SK-N-MC (cell line): ENCODE measurements at regions not wholly inside any gene's neighbourhood (a gene's known extent, or its start where the extent isn't known, plus 50 kb on each side); places are given as distances from the start of the nearest gene placed in this dataset.

Experiments
- EZH2 ChIP-seq: fragments of 200-600 bp; sonication (generic); IDR thresholded peaks from one replicate; pipeline ENCODE4 v1.6.1; 2017; ENCODE audit warnings: antibody characterized with exemption
- FOXP2 ChIP-seq: optimal IDR thresholded peaks from 2 replicates; pipeline ENCODE3; 2011; ENCODE audit warnings: mild to moderate bottlenecking, moderate library complexity; ENCODE audit not compliant: insufficient read depth; ENCODE audit errors: extremely low read length, control extremely low read depth
- POLR2AphosphoS5 ChIP-seq: IDR thresholded peaks from 2 replicates; pipeline ENCODE4 v1.6.1; 2012; ENCODE audit warnings: mild to moderate bottlenecking, low read depth, low read length, borderline replicate concordance

DNA sequence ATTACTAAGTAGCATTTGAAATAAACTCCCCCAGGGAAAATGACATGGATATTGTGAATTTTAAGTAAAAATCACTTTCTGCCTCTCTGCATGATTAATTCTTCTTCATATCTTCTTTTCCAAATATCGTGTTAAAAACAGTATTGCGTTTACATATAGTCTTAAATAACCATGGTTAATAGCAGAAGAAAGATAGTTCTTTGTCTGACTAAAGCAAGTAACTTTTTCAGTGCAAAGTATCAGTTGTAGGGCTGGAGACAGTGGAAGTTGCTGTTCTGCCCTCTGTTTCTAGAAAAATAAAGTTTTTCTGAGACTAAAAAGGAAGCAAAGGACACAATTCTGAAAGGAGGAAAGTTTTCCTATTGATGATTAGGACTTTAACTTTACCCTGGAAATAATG lies 330.2 kb downstream of the NDFIP2 start:
- TF ChIP-seq POLR2AphosphoS5 (no peak), EZH2 (no peak), FOXP2 (no peak)
